ENCODE measurements at regions not wholly inside any gene's neighbourhood (a gene's known extent, or its start where the extent isn't known, plus 50 kb on each side); places are given as distances from the start of the nearest gene placed in this dataset.

- TF ChIP-seq POLR2A (IDR thresholded peaks at IDR 0.05) (no peak), CTCF (IDR thresholded peaks at IDR 0.05) (no peak)
Observed at GRCh38 chr7:116395141-116395791, 104.3 kb upstream of the CAV2 start.

Measured in uterus (tissue), 2 donors.